ENCODE measurements at regions not wholly inside any gene's neighbourhood (a gene's known extent, or its start where the extent isn't known, plus 50 kb on each side); places are given as distances from the start of the nearest gene placed in this dataset.

DNA sequence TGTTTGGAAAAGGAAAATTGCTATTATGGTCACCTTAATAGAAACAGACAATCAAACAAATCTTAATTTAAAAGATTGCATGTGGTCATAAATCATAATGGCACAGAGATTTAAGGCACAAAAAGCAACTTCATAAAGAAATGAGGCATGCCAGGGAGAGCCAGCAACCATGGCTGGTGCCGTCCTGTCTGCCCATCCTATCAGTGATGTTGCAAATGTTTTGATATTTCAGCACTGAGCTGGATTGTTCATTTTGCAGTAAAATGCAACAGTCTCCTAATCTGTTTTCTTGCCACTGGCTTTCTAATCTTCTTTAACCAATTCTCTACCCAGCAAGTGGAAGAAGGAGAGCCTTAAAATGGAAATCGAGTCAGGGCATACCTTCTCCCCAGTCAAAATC is 249.8 kb downstream of the SAMD5 start:
- no peak for DNase-seq (ENCODE audit: low spot score)

GRCh38 chr6:147759093-147759492 is 250.6 kb downstream of the SAMD5 start:
- no peak for DNase-seq (ENCODE audit: low spot score)

DNA sequence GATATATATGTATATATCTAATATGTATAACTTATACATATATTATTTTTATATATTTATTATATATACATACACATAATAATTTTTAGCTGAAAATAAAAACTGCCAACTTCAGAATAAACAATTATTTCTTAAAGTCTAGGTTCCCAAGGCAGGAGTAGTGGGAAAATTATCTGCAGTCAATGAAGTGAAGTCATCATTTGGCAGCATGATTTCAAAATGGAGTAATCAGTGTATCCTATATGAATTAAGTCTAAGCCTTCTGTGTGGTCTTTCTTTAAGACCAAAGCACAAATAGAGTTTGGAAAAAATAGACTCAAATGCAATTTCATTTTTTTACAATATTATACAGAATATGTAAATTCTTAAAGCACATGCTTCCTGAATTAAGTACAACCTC is 251.0 kb downstream of the SAMD5 start:
- no peak for DNase-seq (ENCODE audit: low spot score)

- no peak for DNase-seq (ENCODE audit: low spot score)
Measured at GRCh38 chr6:147765541-147765940, 257.1 kb downstream of the SAMD5 start.

DNA sequence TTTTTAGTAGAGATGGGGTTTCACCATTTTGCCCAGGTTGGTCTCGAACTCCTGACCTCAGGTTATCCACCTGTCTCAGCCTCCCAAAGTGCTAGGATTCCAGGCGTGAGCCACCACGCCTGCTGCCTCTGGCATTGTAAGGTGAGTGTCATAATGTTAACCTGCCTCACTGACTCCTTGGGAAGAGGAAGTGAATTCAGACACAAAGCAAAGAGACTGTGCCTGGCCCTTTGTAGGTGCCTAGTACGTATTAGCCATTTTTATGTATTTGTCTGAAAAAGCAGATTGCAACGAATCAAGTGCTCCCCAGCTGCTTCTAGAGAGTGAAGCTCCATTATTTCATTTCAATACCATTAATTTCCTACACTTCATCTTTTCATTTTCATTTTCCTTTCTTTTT is 260.5 kb downstream of the SAMD5 start:
- DNase-seq (ENCODE audit: low spot score), result no peak

GRCh38 chr6:147769496-147770087 is 261.1 kb downstream of the SAMD5 start:
- DNase-seq (ENCODE audit: low spot score), result no peak

- DNase-seq (ENCODE audit: low spot score), result no peak
Measured at GRCh38 chr6:147770221-147770620, 261.7 kb downstream of the SAMD5 start.

DNA sequence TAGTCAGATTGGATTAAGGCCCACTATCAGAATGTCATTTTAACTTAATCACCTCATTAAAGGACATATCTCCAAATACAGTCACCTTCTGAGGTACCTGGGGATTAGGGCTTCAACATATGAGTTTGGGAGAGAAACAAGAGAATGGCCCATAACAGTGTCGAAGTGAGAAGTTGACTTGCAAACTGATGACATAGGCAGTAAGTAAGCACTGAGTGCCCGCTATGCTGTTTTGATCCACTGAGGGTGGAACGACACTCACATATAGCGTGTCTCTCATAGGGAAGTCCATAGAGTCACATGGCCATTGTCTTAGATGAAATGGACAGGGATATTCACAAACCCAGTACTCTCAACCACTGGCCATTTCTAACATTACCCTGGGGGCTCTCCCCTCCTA is 264.2 kb downstream of the SAMD5 start:
- no peak for DNase-seq (ENCODE audit: low spot score)

DNA sequence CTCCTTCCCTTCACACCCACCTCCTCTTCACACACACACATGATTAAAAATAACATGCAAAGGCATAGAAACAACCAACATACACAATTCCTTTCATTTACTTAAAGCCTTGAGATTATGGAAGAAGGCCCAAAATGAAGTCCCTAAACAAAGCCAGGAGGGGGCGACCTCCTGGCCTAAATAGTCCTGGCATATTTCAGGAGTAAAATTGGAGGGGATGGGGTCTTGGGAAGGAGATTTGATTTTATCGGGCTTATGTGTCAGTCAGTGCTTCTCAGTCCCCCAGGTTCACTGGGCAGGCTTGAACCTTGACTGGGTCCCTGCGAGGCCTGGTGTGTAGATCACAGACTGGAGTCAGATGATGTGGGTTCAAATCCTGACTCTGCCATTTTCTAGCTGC is 266.4 kb downstream of the SAMD5 start:
- DNase-seq (ENCODE audit: low spot score), result no peak

GRCh38 chr6:147776631-147777213 is 268.2 kb downstream of the SAMD5 start:
- DNase-seq (ENCODE audit: low spot score), result no peak

- DNase-seq (ENCODE audit: low spot score), result no peak
Measured at GRCh38 chr6:147779624-147780023, 271.1 kb downstream of the SAMD5 start.

- DNase-seq (ENCODE audit: low spot score), result no peak
Measured at GRCh38 chr6:147782302-147782701, 273.8 kb downstream of the SAMD5 start.

GRCh38 chr6:147784371-147784770 is 275.9 kb downstream of the SAMD5 start:
- DNase-seq (ENCODE audit: low spot score), result no peak

- DNase-seq (ENCODE audit: low spot score), result no peak
Measured at GRCh38 chr6:147787417-147787816, 278.9 kb downstream of the SAMD5 start.

- DNase-seq (ENCODE audit: low spot score), result no peak
Measured at GRCh38 chr6:147789430-147789947, 281.0 kb downstream of the SAMD5 start.

- DNase-seq (ENCODE audit: low spot score), result no peak
Measured at GRCh38 chr6:147793871-147794643, 285.6 kb downstream of the SAMD5 start.

DNA sequence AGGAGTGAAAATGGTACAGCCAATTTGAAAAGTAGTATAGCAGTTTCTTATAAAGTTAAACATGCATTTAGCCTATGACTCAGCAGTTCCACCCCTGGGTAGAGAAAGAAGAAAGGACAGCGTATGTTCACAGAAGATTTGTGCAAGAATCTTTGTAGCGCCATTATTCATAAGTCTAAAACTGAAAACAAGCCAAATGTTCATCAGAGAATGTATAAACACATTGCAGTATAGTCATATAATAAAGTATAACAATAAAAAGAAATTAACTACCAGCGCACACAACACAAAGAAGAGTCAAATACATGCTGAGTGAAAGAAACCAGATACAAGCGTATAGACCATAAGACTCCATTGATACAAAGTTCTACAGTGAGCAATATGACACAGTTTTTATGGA is 294.0 kb downstream of the SAMD5 start:
- DNase-seq (ENCODE audit: low spot score), result no peak

GRCh38 chr6:147805155-147805554 is 296.7 kb downstream of the SAMD5 start:
- DNase-seq (ENCODE audit: low spot score), result no peak

DNA sequence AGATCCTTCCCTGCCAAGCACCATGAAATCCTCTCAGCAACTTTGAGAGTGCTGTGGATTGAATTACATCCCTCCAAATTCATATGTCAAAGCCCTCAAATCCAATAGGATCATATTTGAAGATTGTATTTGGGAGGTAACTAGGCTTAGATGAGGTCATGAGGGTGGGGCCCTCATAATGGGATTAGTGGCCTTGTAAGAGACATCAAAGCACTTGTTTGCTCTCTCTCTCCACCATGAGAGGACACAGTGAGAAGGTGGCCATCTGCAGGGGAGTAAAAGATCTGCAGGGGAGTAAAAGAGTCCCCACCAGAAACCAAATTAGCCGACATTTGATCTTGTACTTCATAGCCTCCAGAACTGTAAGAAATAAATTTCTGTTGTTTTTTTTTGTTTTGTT is 298.2 kb downstream of the SAMD5 start:
- DNase-seq (ENCODE audit: low spot score), result no peak

- DNase-seq (ENCODE audit: low spot score), result no peak
Measured at GRCh38 chr6:147808640-147809039, 300.1 kb downstream of the SAMD5 start.

DNA sequence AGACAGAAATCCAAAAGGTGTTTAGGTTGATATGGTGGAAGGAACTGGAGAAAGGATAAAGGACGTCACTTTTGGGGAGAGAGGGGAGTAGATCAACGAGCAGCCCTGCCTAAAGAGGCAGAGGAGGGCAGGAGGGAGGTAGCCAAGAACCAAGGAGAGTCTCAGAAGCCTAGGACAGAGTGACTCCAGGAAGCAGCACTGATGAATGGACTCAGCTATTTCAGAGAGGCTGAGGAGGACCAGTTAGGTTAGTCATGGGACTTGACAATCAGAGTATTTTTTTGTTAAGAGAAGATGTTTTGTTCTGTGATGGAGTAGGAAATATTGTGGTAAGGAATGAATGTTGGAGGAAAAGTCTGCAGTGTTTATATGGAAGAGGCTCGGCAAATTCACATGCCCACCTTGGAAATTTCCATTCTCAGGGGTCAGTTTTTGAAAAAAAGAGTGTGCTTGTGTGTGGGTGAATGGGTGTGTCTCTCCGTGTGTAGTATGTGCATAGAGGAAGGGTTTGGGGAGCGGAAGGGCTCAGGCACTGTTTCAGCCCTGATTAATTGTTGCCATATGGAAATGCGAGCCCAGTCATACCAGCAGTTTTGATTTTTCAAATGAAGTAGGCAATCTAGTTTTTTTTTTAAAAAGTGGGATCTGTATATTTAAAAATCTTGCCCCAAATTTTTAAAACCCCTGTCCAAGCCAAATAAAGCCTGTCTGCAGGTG is 303.6 kb downstream of the SAMD5 start:
- DNase-seq (ENCODE audit: low spot score), result no peak

DNA sequence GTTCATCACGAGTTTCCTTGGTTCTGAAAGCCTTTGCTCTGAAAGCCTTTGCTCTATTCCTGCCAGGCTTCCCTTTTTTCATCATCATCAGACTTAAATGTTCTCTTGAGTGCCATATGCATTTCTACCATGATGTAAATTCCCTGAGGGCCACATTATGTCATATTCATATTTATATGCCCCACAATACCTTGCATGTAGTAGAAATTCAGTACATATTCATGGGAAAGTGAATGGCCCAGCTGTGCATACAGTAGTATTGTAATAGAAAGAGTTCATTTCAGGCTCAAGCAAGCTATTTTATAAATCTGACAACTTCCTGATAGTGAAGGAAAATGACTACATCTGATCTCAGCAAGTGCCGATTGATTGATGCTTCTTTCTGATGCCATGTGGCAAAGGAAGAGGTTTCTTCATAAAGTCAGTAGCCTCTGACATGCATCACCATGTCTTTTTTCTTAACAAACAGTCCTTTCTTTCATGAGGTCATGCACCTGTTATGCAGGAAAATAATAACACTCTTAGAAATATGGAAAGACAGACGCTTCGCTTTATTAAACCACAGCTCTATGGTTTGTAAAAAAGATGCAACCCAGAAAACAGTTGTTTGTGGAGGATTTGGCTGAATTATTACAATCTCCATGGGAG is 308.7 kb downstream of the SAMD5 start:
- no peak for DNase-seq (ENCODE audit: low spot score)
